Heart left ventricle (tissue), 13 donors: ENCODE measurements at regions not wholly inside any gene's neighbourhood (a gene's known extent, or its start where the extent isn't known, plus 50 kb on each side); places are given as distances from the start of the nearest gene placed in this dataset.
A peak's percentile ranks its signal among the peaks of the same experiment; 100 is the strongest.

Source experiments
- CTCF ChIP-seq, 12 donors: fragments of 200-600 bp; sonication (generic) in 4 of 12; IDR thresholded peaks; one replicate each; pipeline versions ENCODE4 v1.5.0 to v1.8.0; 2018 to 2022; ENCODE audit warnings: antibody characterized with exemption in 12 of 12, mild to moderate bottlenecking in 5 of 12
- POLR2A ChIP-seq, 2 donors: fragments of 450-650 bp; IDR thresholded peaks; one replicate each; pipeline ENCODE4 v1.6.1; 2017; ENCODE audit warnings: antibody characterized with exemption in 2 of 2, mild to moderate bottlenecking in 2 of 2, moderate library complexity in 2 of 2
- donor health status: ischemic (EF 13 %, LVEDD 7.1; RV severe dilation, severe dysfunction).
- donor health status: DM: no; HTN: yes; CAD: no.
- donor health status: DM: no; HTN: no; CAD: no.
- donor health status: ischemic (EF 25% LVEDD 6.9; RV normal size, moderate dysfunction).
- donor health status: ischemic (EF 25% LVEDD 5.7; RV mildly dilated, moderate dysfunction).
- donor health status: ischemic (EF 35%, LVEDD 5.7; RV mildly dilated, moderate dysfunction).
- donor health status: nonischemic (EF 11% LVEDD 7.7; RV severe dilation, severe dysfunction).
- donor health status: DM: yes; HTN: yes; CAD: no.
- donor health status: PGD.
- donor health status: ischemic (EF 29% LVEDD 5.4; RV normal size, mild dysfunction).
- donor health status: nonischemic (EF 23%, LVEDD 6.1; RV moderate dilation, normal function).

- TF ChIP-seq CTCF (IDR thresholded peaks at IDR 0.05), result peak; percentile 79 to 90 (median 87)
- TF ChIP-seq POLR2A (IDR thresholded peaks at IDR 0.05), result no peak
These were observed 252.8 kb downstream of the CDH26 start for GRCh38 chr20:60210779-60211617.
